Stimulated activated CD4-positive, alpha-beta T cell treated with anti-CD3 and anti-CD28 coated beads, Interleukin-12 subunit alpha, Interleukin-12 subunit beta, amount 100 ng/mL, for 24 hours (primary cell): ENCODE measurements at regions not wholly inside any gene's neighbourhood (a gene's known extent, or its start where the extent isn't known, plus 50 kb on each side); places are given as distances from the start of the nearest gene placed in this dataset.
"Not testable (repeated sequence)": the region's sequence is repeated elsewhere in the genome, so short reads cannot be mapped to it uniquely, and the experiment has no call there.

ENCODE experiments used
- DNase-seq, 2 experiments: peaks; one replicate each; pipeline ENCODE4 v3.0.0-alpha.2; 2020; ENCODE audit warnings: low read depth in 2 of 2

DNA sequence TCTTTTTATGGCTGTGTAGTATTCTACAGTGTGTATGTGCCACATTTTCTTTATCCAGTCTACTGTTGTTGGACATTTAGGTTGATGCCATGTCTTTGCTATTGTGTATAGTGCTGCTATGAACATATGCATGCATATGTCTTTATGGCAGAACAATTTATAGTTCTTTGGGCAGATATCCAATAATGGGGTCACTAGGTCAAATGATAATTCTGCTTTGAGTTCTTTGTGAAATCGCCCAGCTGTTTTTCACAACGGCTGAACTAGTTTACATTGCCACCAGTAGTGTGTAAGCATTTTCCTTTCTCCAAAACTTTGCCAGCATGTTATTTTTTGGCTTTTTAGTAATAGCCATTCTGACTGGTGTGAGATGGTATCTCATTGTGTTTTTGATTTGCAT is 214.8 kb upstream of the TMEM229A start:
- DNase-seq, result no peak

DNA sequence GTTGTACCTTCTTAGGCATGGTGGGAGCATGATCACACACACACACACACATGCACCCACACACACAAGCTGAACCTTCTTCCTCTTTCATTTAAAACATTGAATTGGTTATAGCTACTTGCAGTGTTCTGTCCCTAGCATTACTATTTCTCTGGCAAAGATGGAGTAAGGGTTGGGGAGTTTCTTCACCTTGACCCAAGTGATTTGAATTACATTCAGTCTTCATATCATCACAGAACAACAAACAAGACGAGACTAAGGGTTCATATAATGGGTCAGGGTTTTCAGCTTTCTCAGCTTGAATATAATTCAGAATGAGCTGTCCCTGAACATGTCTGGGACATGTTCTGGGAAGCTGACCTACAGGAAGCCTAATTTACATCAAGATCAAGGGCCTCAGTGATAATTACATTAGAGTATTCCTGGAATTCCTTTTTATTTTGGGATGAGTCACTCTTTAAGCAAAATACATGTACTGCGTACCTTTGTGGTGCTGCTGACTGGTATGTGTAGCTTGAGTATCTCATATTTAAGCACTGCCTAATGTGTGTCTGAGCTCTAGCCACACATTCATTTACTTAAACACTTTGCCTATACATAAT is 213.5 kb upstream of the TMEM229A start:
- no peak for DNase-seq

DNA sequence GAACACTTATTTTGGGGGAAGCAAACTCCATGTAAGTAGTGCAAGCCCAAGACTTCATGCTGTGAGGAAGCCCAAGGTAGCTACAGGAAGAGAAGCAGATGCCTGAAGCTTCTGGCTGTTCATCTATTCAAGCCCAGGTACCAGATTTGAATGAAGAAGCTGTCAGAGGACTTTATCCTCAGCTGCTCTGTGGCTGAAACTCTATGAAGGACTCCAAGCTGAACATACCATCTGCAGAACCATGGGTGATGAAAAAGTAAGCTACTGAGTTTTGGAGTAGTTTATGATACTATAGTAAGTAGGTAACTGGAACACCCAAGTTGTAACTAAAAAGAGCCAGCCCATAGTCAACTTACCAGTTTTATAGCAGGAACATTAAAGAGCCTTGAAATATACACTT is 211.6 kb upstream of the TMEM229A start:
- DNase-seq, result not testable (repeated sequence)

DNA sequence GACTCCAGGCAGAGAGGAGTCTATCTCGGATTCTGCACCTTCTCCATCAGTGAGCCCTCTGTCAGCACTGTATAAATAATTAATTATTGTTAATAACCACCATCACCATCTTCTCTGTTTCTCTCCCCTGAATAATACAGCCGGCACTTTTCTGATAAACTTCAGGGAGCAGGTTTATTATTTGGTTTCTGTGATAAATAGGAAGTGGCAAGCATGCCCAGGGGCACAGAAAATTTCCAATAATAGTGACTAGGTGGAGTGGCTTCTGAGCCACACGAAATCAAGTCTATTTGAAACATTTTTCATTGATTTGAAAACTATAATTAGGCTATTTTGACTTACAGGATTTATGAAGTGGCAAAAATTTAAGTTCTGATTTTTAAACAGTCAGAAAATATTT is 186.8 kb upstream of the TMEM229A start:
- DNase-seq, result no peak

DNA sequence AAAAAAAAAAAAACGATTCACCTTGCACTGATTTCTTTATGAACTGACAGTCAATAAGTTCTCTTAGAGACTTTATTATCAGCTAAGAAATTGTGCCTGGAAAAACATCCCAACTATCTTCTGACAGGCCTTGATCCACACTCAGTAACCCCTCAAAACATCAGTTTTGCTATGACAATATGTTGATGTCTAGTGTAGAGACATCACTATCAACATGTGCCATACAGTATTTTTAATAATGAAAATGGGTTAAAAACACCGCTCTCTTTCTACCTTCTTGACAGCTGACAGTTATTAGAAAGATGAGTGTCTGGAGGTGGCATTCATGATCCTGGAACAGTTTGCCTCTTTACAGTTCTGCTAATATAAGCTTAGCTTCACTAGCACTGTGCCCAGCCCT is 175.8 kb upstream of the TMEM229A start:
- DNase-seq, result no peak

DNA sequence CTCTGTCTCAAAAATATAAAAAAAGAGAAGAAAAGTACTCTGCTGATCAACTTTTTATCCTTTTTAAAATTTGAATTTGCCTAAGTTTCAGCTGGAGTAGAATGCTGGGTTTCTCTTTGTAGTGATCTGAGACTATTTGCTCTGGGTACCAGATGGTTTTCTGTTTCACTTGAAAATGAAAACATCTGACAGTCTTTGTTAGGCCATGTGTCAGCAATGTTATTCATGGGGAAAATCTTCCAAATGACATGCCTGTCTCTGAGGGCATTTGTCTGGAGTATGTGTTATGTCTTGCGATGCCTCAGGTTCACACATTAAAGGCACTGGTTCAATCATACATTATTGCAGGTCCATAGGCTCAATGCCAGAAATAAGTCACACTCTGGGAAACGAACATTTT is 175.3 kb upstream of the TMEM229A start:
- no peak for DNase-seq

DNA sequence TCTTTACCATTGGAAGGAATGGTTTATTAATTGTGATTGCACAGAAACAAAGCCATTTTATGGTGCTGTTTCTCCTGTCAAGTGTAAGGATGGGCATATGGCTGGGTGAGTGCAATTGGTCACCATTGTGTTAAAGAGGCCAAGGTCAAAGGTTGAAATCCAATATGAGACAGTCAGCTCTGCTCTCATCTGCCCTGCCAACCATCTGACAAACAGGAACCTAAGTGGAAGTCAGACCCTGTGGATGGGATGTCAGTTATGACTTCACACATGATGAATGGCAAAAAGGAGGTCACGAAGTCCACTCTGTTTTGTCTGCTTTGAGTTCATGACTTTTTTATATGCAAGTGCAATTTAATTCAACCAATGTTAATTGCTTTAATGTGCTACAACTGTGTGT is 172.7 kb upstream of the TMEM229A start:
- DNase-seq, result no peak

DNA sequence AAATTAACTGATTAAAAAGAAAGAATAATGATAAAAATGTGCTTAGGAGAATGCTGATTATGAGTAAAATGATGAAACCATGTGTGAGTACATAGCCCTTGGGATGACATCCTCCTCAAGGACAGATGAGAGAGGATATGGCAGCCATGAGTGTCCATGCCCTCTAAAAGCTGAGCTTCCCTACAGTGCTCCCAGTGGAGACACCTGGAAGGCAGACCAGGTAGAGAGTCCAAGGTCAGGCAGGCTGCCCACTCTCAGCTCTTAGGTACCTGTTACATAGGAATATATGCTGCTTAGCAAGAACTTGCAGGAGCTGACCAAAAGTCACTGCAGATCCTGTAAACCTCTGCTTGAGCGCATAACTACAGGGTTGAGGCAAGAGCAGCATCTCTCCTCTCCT is 169.7 kb upstream of the TMEM229A start:
- no peak for DNase-seq

DNA sequence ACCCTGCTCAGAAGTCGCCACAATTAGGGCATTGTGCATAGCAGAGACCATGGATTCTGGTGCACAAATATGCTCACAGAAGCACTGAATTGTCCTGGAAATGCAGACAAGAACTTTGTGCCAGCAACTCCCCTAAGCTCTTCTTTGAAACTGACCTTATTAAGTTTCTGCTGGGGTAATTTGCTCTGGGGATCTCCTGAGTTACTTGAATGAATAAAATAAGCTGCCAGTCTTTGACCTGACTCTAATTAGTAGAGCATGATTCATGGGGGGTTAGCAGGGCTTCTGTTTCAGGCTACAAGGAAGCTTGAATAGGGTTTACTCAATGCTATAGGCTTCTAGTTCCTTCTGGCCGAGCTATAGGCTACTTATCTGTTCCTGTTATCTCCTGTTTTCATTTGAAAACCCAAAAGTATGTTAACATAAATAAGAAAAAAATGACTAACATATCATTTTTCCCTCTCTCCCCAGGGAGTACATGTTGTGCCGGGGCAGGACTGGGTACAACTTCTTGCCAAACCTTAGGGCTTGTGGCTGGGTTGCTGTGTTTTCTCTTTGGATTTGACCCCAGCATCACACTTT is 169.0 kb upstream of the TMEM229A start:
- DNase-seq, result no peak

DNA sequence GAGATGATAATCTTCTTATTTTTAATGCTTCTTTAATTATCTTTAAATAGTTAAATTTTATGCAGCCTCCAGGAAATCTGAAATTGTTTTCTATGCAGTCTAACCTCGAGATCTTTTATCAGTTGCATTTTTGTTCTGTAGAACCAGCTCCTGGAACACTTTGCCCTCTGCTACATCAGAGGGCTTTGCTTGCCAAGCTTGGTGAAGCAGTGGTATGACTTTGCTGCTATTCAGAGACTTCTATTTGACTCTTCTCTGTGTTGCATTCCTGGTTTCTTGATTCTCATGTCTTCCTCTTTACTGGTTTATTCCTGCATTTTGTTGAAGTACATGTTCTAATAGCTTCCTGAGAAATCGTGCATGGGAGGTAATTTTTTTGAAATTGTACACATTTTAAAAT is 163.7 kb upstream of the TMEM229A start:
- no peak for DNase-seq

DNA sequence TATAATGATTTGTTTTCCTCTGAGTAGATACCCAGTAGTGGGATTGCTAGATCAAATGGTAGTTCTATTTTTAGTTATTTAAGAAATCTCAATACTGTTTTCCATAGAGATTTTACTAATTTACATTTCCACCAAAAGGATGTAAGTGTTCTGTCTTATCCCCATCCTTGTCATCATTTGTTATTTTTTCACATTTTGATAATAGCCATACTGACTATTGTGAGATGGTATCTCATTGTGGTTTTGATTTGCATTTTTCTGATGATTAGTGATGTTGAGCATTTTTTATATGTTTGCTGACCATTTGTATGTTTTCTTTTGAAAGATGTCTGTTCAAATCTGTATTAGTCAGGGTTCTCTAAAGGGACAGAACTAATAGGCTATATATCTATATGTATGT is 160.0 kb upstream of the TMEM229A start:
- DNase-seq, result no peak

DNA sequence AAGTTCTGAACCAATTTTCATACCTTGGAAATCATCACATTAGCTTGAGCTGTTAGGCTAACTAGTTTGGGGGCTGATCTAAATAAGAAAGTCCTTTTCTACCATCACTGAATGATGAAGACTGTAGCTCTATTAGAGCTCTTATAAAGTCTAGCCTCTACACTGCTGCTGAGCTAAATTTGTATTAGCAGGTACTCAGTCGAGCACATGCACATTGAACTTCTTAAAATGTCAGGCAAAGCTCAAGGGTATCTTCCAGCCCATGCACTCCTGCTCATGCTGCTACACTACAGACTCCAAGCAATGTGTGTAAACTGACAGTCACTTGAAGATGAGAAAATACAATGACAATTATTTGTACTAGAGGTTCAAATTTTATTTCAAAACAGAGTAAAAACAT is 158.8 kb upstream of the TMEM229A start:
- DNase-seq, result no peak

DNA sequence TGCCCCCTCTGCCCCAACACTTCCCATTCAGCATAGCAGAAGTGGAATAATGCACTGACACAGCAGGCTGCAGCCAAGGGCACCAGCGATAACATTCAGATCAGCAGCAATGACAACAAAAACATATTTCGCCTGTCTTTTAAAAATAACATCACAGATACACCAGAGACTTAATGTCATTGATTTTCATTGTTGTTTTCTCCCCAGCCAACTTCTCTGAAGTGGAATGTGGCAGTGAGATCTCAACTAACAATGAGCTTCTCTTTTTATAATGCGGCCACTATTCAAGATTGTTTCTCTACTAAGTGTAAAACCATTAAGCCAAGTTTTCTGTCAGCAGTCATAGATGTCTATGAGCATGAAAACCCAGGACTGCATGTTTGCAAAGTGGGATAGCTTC is 158.2 kb upstream of the TMEM229A start:
- DNase-seq, result no peak

DNA sequence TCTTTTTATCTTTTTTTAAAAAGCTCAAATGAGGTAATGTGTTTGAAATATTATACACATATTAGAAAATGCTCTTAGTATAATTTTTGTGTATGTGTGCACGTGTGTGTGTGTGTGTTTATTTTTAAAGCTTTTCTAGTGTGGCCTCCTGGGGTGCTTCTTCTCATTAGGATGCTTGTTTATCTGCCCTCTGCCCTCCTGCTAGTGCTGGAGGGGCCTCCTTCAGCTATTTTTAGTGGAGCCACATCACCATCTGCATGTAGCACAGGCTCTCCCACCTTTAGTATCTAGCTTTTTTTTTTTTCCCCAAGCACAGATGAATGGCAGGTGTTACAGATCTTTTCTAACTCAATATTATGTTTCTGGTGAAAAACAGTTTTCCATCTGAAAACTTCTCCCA is 155.7 kb upstream of the TMEM229A start:
- no peak for DNase-seq

DNA sequence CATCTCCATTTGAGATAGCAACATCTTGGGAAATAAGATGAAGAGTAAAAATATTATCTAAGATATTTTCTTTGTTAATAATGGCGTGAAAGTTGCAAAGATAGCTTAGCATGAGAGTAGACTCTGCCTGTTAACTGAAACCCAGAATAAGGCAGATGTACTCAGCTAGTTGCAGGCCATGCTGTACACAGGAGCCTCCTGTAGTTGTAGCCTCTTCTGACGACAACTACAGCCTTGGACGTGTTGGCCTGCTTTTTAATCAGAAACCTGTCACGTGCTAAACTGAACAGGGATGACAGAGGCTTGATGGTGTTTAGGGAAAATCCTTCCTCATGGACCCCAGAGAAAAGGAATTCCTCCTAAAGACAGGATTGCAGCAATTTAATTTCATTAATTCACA is 155.1 kb upstream of the TMEM229A start:
- DNase-seq, result no peak

DNA sequence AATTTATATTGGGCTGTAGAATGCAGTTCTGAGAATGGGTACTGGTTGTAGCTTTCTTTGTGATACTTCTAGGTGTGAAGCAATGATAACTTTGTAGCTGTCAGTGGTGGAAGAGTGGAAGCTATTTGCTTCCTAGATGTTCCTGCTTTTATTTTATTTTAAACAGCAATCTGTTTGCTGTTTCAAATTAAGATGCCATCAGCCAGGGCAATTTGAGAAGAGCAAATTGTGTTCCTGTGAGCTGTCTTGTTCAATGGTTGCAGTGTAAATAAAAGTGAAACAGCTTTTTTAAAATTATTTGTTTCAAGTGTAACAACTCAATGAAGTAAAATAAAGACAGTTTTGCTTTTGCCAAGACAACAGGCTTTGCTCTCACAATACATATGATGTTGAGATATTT is 150.8 kb upstream of the TMEM229A start:
- DNase-seq, result no peak

DNA sequence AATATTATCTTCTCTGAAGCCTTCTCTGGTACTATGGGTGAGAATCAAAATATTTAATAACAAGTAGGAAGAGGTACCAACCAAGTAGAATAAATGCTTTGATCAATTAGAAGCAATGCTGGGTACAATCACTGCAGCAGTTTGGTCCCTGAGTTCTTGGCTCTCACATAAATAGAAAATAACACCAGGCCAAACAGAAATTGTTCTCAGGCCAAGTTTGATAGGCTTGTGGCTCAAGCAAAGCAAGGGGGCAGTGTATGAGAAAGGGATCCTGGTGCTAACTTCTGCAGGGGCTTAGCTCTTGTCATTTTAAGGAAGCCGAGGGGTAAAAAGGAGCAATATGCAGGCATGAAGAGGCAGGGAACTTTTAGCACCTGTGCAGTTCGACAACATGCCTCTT is 146.8 kb upstream of the TMEM229A start:
- no peak for DNase-seq

DNA sequence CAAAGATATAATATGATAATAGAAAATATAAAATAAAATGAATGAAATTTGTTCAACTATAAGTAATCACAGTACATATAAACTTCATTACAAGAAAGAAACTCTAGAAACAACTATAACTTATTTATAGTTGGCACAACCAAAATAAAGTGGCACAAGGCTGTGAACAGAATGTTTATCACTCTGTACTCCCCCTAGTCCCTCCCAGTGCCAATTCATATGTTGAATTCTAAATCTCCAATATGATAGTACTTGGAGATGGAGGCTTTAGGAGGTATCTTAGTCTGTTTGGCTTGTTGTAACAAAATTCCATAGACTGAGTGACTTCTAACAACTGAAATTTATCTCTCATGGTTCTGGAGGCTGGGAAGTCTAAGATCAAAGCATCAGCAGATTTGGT is 145.0 kb upstream of the TMEM229A start:
- DNase-seq, result no peak

DNA sequence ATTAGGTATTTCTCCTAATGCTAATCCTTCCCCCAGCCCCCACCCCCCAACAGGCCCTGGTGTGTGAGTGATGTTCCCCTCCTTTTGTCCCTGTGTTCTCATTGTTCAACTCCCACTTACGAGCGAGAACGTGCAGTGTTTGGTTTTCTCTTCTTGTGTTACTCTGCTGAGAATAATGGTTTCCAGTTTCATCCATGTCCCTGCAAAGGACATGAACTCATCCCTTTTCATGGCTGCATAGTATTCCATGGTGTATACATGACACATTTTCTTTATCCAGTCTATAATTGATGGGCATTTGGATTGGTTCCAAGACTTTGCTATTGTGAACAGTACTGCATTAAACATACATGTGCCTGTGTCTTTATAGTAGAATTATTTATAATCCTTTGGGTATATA is 138.9 kb upstream of the TMEM229A start:
- DNase-seq, result not testable (repeated sequence)

DNA sequence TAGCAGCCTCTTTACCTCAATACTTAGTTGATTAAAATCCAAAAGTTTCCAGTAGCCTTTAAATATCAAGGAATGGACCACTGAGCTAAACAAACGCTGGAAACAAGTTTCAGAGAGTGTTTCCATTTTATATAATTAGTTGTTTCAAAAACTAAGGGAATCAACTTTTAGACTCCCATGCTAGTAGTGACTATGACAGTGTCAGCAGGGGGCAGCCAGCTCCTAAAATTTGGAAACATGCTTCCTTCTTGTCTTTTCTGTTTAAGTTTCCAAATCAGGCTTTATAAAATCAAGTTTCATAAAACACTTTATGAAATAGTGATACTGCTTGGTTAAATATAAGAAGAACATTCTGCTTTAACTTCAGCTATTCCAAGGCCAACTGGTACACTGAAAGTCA is 138.2 kb upstream of the TMEM229A start:
- no peak for DNase-seq

DNA sequence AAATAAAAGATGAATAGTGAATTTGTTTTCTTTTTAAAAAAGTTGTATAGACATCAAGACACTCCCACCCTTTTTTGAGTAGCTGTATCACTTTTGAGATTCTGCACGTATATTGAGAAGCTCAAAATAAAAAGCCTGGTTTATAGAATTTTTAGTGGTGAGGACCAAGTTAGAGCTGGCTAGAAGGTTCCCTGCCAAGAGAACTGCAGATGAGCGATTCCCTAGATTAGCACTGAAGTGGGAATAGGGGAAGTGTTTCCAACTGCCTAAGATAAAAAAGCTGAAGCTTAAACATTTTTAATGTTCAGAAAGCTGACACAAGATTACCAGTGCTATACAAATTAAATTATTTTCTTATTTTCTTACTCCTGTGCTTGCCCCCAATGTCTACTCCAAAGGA is 135.7 kb upstream of the TMEM229A start:
- no peak for DNase-seq

DNA sequence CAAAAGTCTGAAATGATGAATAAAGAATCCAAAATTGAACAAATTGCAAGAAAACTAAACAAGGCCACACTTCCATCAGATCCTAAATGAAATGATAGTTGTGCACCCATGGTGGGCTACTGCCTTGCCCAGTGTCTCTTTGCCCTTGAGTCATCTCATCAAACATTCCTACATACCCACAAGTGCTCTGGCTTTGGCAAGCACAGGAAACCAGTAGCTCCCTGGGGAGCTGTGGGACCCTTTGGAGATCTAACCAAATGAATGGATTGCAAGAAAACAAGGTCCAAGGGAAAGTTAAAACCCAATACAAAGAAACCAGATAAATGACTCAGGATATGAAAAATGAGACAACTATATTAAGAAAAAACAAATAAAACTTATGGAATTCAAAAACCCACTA is 129.8 kb upstream of the TMEM229A start:
- no peak for DNase-seq

DNA sequence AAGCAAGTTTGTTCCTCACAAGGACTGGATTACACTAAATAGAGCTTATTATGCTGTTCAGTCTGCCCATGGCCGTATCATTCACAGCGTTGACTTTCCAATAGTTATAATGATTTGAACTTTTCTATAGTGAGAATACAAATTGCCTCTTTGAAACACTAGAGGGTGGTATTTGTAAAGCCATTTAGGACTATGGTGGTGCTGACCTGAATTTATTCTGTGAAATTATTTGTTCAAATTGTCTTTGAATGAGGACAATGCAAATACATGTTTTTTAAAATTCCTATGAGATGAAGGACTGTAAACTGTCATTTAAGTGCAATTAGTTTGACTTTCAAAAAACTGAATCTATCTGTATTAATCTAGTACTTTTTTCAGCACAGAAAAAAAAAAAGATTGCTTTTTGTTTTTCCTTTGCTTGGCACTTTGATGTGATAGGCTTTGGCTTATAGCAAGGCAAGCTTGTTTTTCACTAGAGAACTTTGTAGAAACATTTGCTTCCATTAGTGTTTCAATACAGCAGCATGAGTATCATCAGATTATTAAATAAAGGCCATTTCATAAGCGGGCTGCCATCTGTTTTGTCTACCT is 122.7 kb upstream of the TMEM229A start:
- no peak for DNase-seq
